GM21526 (cell line): ENCODE measurements at regions not wholly inside any gene's neighbourhood (a gene's known extent, or its start where the extent isn't known, plus 50 kb on each side); places are given as distances from the start of the nearest gene placed in this dataset.
A peak's percentile ranks its signal among the peaks of the same experiment; 100 is the strongest.

Experiments
- ATAC-seq: cut with Tn5 transposase; IDR thresholded peaks from one replicate; pipeline ENCODE4 v1.9.1; 2021; ENCODE audit warnings: moderate library complexity; ENCODE audit not compliant: unreplicated experiment, low FRiP score

- no peak for ATAC-seq
Measured at GRCh38 chr5:168147106-168147505, 144.3 kb upstream of the WWC1 start.

GRCh38 chr5:168147568-168148360, 143.7 kb upstream of the WWC1 start:
- ATAC-seq, result no peak

GRCh38 chr5:168151041-168151440, 140.4 kb upstream of the WWC1 start:
- no peak for ATAC-seq

GRCh38 chr5:168152660-168153059, 138.8 kb upstream of the WWC1 start:
- no peak for ATAC-seq

GRCh38 chr5:168153263-168153875, 138.1 kb upstream of the WWC1 start:
- no peak for ATAC-seq

- ATAC-seq, result no peak
Measured at GRCh38 chr5:168153876-168154270, 137.6 kb upstream of the WWC1 start.

GRCh38 chr5:168155585-168155984, 135.9 kb upstream of the WWC1 start:
- ATAC-seq, result no peak

- ATAC-seq, result no peak
Measured at GRCh38 chr5:168156170-168156569, 135.3 kb upstream of the WWC1 start.

- ATAC-seq, result no peak
Measured at GRCh38 chr5:168157141-168157540, 134.3 kb upstream of the WWC1 start.

- peak; percentile 89 for ATAC-seq
Measured at GRCh38 chr5:168159425-168159824, 132.0 kb upstream of the WWC1 start.

GRCh38 chr5:168162464-168162863, 129.0 kb upstream of the WWC1 start:
- ATAC-seq, result no peak

GRCh38 chr5:168163966-168164365, 127.5 kb upstream of the WWC1 start:
- ATAC-seq, result no peak

GRCh38 chr5:168165221-168165914, 126.1 kb upstream of the WWC1 start:
- ATAC-seq, result no peak

GRCh38 chr5:168165977-168166376, 125.5 kb upstream of the WWC1 start:
- ATAC-seq, result no peak

- ATAC-seq, result no peak
Measured at GRCh38 chr5:168167338-168167737, 124.1 kb upstream of the WWC1 start.

- ATAC-seq, result no peak
Measured at GRCh38 chr5:168168978-168169698, 122.3 kb upstream of the WWC1 start.

GRCh38 chr5:168169791-168170190, 121.7 kb upstream of the WWC1 start:
- no peak for ATAC-seq

- ATAC-seq, result no peak
Measured at GRCh38 chr5:168171901-168172759, 119.3 kb upstream of the WWC1 start.

- ATAC-seq, result no peak
Measured at GRCh38 chr5:168172760-168173223, 118.7 kb upstream of the WWC1 start.

- peak; percentile 86 for ATAC-seq
Measured at GRCh38 chr5:168174376-168174775, 117.1 kb upstream of the WWC1 start.
